ENCODE measurements at regions not wholly inside any gene's neighbourhood (a gene's known extent, or its start where the extent isn't known, plus 50 kb on each side); places are given as distances from the start of the nearest gene placed in this dataset.

GRCh38 chr3:88000853-88001252 is 58.0 kb downstream of the CGGBP1 start:
- H3K4me1 ChIP-seq (ENCODE audit: insufficient read depth, low read length) = no peaks in the 10 kb centered on the region
- H3K36me3 ChIP-seq (ENCODE audit: insufficient read depth, low read length) = no peaks in the 10 kb centered on the region
- no peak overlapping the region for H3K4me3 ChIP-seq (ENCODE audit: low read length)
- no peaks in the 10 kb centered on the region for H3K9me3 ChIP-seq (ENCODE audit: low read length)
- H2AFZ ChIP-seq (ENCODE audit: low read depth, low read length) = no peak overlapping the region
- H3K27me3 ChIP-seq (ENCODE audit: insufficient read depth, low read length) = peaks cover 2% of the 10 kb centered on the region

- H3K9me3 ChIP-seq (ENCODE audit: low read length) = no peaks in the 10 kb centered on the region
- H2AFZ ChIP-seq (ENCODE audit: low read depth, low read length) = no peak overlapping the region
- H3K4me3 ChIP-seq (ENCODE audit: low read length) = no peak overlapping the region
- H3K36me3 ChIP-seq (ENCODE audit: insufficient read depth, low read length) = no peaks in the 10 kb centered on the region
- H3K27me3 ChIP-seq (ENCODE audit: insufficient read depth, low read length) = peaks cover 2% of the 10 kb centered on the region
- H3K4me1 ChIP-seq (ENCODE audit: insufficient read depth, low read length) = no peaks in the 10 kb centered on the region
Observed at GRCh38 chr3:87997966-87998365, 60.8 kb downstream of the CGGBP1 start.

GRCh38 chr3:87997298-87997697 is 61.5 kb downstream of the CGGBP1 start:
- Histone ChIP-seq H3K36me3 (ENCODE audit: insufficient read depth, low read length) (no peaks in the 10 kb centered on the region), H3K4me1 (ENCODE audit: insufficient read depth, low read length) (no peaks in the 10 kb centered on the region), H3K4me3 (ENCODE audit: low read length) (no peak overlapping the region), H2AFZ (ENCODE audit: low read depth, low read length) (no peak overlapping the region), H3K27me3 (ENCODE audit: insufficient read depth, low read length) (peaks cover 2% of the 10 kb centered on the region), H3K9me3 (ENCODE audit: low read length) (no peaks in the 10 kb centered on the region)

- Histone ChIP-seq H3K4me1 (ENCODE audit: insufficient read depth, low read length) (no peaks in the 10 kb centered on the region), H3K4me3 (ENCODE audit: low read length) (no peak overlapping the region), H3K27me3 (ENCODE audit: insufficient read depth, low read length) (peaks cover 2% of the 10 kb centered on the region), H2AFZ (ENCODE audit: low read depth, low read length) (no peak overlapping the region), H3K9me3 (ENCODE audit: low read length) (no peaks in the 10 kb centered on the region), H3K36me3 (ENCODE audit: insufficient read depth, low read length) (no peaks in the 10 kb centered on the region)
Observed at GRCh38 chr3:87996882-87997281, 61.9 kb downstream of the CGGBP1 start.

DNA sequence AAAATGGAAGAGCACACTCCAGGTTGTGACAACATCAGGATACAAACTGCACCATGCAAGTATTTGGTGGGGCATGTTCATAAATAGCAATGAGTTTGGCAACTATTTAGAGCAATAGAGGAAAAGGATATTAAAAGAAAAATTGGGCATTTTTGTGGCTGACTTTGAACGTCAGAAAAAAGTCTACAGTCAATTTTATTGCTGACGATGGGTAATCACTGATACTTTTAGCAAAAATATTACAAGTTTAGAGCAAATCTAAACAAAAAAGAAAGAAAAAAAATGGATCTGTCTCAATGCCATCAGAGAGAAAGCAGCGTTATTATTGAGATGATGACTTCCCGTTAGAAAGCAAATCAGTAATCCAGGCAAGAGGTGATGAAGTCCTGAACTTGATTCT is 65.2 kb downstream of the CGGBP1 start:
- H3K36me3 ChIP-seq (ENCODE audit: insufficient read depth, low read length) = no peaks in the 10 kb centered on the region
- H2AFZ ChIP-seq (ENCODE audit: low read depth, low read length) = no peak overlapping the region
- no peaks in the 10 kb centered on the region for H3K4me1 ChIP-seq (ENCODE audit: insufficient read depth, low read length)
- no peaks in the 10 kb centered on the region for H3K27me3 ChIP-seq (ENCODE audit: insufficient read depth, low read length)
- H3K4me3 ChIP-seq (ENCODE audit: low read length) = no peak overlapping the region
- no peaks in the 10 kb centered on the region for H3K9me3 ChIP-seq (ENCODE audit: low read length)

- no peak overlapping the region for H3K4me3 ChIP-seq (ENCODE audit: low read length)
- no peaks in the 10 kb centered on the region for H3K36me3 ChIP-seq (ENCODE audit: insufficient read depth, low read length)
- no peak overlapping the region for H2AFZ ChIP-seq (ENCODE audit: low read depth, low read length)
- H3K27me3 ChIP-seq (ENCODE audit: insufficient read depth, low read length) = no peaks in the 10 kb centered on the region
- no peaks in the 10 kb centered on the region for H3K4me1 ChIP-seq (ENCODE audit: insufficient read depth, low read length)
- no peaks in the 10 kb centered on the region for H3K9me3 ChIP-seq (ENCODE audit: low read length)
Observed at GRCh38 chr3:87987952-87988351, 70.9 kb downstream of the CGGBP1 start.

- H3K9me3 ChIP-seq (ENCODE audit: low read length) = no peaks in the 10 kb centered on the region
- no peaks in the 10 kb centered on the region for H3K36me3 ChIP-seq (ENCODE audit: insufficient read depth, low read length)
- no peak overlapping the region for H2AFZ ChIP-seq (ENCODE audit: low read depth, low read length)
- H3K4me1 ChIP-seq (ENCODE audit: insufficient read depth, low read length) = no peaks in the 10 kb centered on the region
- no peaks in the 10 kb centered on the region for H3K27me3 ChIP-seq (ENCODE audit: insufficient read depth, low read length)
- no peak overlapping the region for H3K4me3 ChIP-seq (ENCODE audit: low read length)
Observed at GRCh38 chr3:87982421-87982820, 76.4 kb downstream of the CGGBP1 start.

GRCh38 chr3:87979527-87979926 is 79.3 kb downstream of the CGGBP1 start:
- Histone ChIP-seq H3K9me3 (ENCODE audit: low read length) (no peaks in the 10 kb centered on the region), H3K4me3 (ENCODE audit: low read length) (no peak overlapping the region), H3K36me3 (ENCODE audit: insufficient read depth, low read length) (no peaks in the 10 kb centered on the region), H3K27me3 (ENCODE audit: insufficient read depth, low read length) (no peaks in the 10 kb centered on the region), H3K4me1 (ENCODE audit: insufficient read depth, low read length) (no peaks in the 10 kb centered on the region), H2AFZ (ENCODE audit: low read depth, low read length) (no peak overlapping the region)

- Histone ChIP-seq H3K4me1 (ENCODE audit: insufficient read depth, low read length) (no peaks in the 10 kb centered on the region), H3K36me3 (ENCODE audit: insufficient read depth, low read length) (no peaks in the 10 kb centered on the region), H3K27me3 (ENCODE audit: insufficient read depth, low read length) (no peaks in the 10 kb centered on the region), H2AFZ (ENCODE audit: low read depth, low read length) (no peak overlapping the region), H3K4me3 (ENCODE audit: low read length) (no peak overlapping the region), H3K9me3 (ENCODE audit: low read length) (no peaks in the 10 kb centered on the region)
Observed at GRCh38 chr3:87977765-87978164, 81.0 kb downstream of the CGGBP1 start.

DNA sequence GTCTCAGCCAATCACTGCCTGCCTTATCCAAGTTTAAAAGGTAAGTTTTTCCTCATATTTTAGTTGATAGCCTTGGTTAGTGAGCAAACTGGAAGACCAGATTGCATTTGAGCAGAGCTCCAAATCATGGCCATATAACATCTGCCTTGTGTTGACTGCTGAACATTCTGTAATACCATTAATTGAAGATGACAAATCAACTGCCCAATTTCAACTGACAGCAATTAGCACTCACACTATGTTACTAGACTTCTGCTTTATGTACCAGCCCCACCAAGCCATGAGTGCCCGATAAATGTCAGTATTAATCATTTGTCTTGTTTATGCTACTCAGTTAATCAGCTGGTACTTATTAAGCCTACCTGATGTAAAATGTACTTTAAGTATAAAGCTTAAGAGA is 83.1 kb downstream of the CGGBP1 start:
- Histone ChIP-seq H3K27me3 (ENCODE audit: insufficient read depth, low read length) (no peaks in the 10 kb centered on the region), H3K9me3 (ENCODE audit: low read length) (no peaks in the 10 kb centered on the region), H2AFZ (ENCODE audit: low read depth, low read length) (no peak overlapping the region), H3K4me3 (ENCODE audit: low read length) (no peak overlapping the region), H3K36me3 (ENCODE audit: insufficient read depth, low read length) (no peaks in the 10 kb centered on the region), H3K4me1 (ENCODE audit: insufficient read depth, low read length) (no peaks in the 10 kb centered on the region)

DNA sequence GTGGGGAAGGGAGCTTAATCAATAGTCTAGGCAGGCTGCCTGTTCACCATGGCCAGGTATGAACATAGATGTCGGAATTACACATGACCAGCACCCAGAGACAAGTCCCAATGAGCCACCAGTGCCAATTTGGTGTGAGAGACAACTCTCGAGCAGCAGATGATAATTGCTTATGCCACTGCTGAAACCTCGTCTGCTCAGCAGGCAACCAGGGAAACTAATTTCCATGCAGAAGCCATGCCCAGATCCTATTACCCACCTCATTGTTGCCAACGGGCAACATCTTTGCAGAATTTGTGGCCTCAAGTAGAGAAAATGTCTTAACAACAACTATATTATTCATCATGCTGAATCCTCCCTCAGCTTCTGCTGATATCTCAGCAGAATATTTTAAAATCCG is 84.9 kb downstream of the CGGBP1 start:
- Histone ChIP-seq H3K4me3 (ENCODE audit: low read length) (no peak overlapping the region), H3K36me3 (ENCODE audit: insufficient read depth, low read length) (no peaks in the 10 kb centered on the region), H3K4me1 (ENCODE audit: insufficient read depth, low read length) (no peaks in the 10 kb centered on the region)

DNA sequence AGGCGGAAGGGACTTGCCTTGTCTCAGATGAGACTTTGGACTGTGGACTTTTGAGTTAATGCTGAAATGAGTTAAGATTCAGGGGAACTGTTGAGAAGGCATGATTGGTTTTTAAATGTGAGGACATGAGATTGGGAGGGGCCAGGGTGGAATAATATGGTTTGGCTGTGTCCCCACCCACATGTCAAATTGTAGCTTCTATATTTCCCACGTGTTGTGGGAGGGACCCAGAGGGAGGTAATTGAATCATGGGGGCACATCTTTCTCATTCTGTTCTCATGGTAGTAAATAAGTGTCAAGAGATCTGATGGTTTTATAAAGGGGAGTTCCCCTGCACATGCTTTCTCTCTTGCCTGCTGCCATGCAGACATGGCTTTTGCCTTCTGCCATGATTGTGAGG is 89.2 kb downstream of the CGGBP1 start:
- no peaks in the 10 kb centered on the region for H3K4me1 ChIP-seq (ENCODE audit: insufficient read depth, low read length)
- no peaks in the 10 kb centered on the region for H3K36me3 ChIP-seq (ENCODE audit: insufficient read depth, low read length)
- no peaks in the 10 kb centered on the region for H3K27me3 ChIP-seq (ENCODE audit: insufficient read depth, low read length)
- H2AFZ ChIP-seq (ENCODE audit: low read depth, low read length) = no peak overlapping the region
- no peaks in the 10 kb centered on the region for H3K9me3 ChIP-seq (ENCODE audit: low read length)
- H3K4me3 ChIP-seq (ENCODE audit: low read length) = no peak overlapping the region

More for the DNA sequence above, 84.9 kb downstream of the CGGBP1 start:
- H3K9me3 ChIP-seq (ENCODE audit: low read length) = no peaks in the 10 kb centered on the region
- H3K27me3 ChIP-seq (ENCODE audit: insufficient read depth, low read length) = no peaks in the 10 kb centered on the region
- H2AFZ ChIP-seq (ENCODE audit: low read depth, low read length) = no peak overlapping the region

DNA sequence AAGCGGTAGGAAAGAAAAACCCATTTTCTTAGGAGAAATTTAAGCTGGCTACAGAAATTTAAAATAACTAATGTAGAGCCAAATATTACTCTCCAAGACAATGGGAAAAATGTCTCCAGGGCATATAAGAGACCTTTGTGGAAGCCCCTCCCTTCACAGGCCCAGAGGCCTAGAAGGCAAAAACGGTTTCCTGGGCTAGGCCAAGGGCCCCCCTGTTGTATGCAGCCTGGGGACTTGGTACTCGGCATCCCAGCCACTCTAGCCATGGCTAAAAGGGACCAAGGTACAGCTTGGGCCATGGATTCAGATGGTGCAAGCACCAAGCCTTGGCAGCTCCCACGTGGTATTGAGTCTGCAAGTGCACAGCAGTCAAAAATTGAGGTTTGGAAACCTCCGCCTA is 90.1 kb downstream of the CGGBP1 start:
- Histone ChIP-seq H3K4me1 (ENCODE audit: insufficient read depth, low read length) (no peaks in the 10 kb centered on the region), H3K4me3 (ENCODE audit: low read length) (no peak overlapping the region), H3K36me3 (ENCODE audit: insufficient read depth, low read length) (no peaks in the 10 kb centered on the region), H3K9me3 (ENCODE audit: low read length) (no peaks in the 10 kb centered on the region), H3K27me3 (ENCODE audit: insufficient read depth, low read length) (no peaks in the 10 kb centered on the region), H2AFZ (ENCODE audit: low read depth, low read length) (no peak overlapping the region)

DNA sequence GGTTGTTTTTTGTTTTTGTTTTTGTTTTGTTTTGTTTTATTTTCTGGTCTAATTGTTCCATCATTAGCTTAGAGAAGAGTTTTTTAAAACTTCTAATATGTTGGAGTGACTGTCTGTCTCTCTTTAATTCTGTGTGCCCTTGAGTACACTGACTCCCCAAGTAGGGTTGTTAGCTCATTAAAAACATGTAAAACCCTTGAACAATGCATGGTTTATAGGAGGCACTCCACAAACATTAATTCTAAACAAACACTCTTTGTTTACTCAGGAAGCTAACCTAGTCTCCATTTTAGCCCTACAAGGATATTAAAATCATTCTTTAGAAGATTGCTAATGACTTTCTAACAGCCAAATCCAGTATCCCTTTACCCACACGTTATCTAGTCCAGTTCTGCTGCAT is 100.5 kb downstream of the CGGBP1 start:
- Histone ChIP-seq H3K4me3 (ENCODE audit: low read length) (no peak overlapping the region), H3K27me3 (ENCODE audit: insufficient read depth, low read length) (no peaks in the 10 kb centered on the region)

More for the DNA sequence above, 100.5 kb downstream of the CGGBP1 start:
- no peaks in the 10 kb centered on the region for H3K36me3 ChIP-seq (ENCODE audit: insufficient read depth, low read length)
- H3K4me1 ChIP-seq (ENCODE audit: insufficient read depth, low read length) = no peaks in the 10 kb centered on the region
- H2AFZ ChIP-seq (ENCODE audit: low read depth, low read length) = no peak overlapping the region
- no peaks in the 10 kb centered on the region for H3K9me3 ChIP-seq (ENCODE audit: low read length)

All from neuron (in vitro differentiated cells).